Activated CD8-positive, alpha-beta memory T cell treated with anti-CD3 and anti-CD28 coated beads, Interleukin-2, amount 10 ng/mL, durations not matched to agents 7 days and 5 days (primary cell): ENCODE measurements at regions not wholly inside any gene's neighbourhood (a gene's known extent, or its start where the extent isn't known, plus 50 kb on each side); places are given as distances from the start of the nearest gene placed in this dataset.
A peak's percentile ranks its signal among the peaks of the same experiment; 100 is the strongest.

Experiments used
- ATAC-seq: fragments of 150-1000 bp; cut with Tn5 transposase; one replicate; pipeline ENCODE4 v1.10.0; 2021; ENCODE audit warnings: moderate library complexity
- CTCF ChIA-PET: fragments of 350-600 bp; sonication (Branson Sonifier 250); formaldehyde crosslinking; loops from one replicate; lab custom pipeline; 2021; ENCODE audit warnings: antibody characterized with exemption; lab: Charles Lee
- DNase-seq: peaks from one replicate; pipeline ENCODE4 v3.0.0-alpha.2; 2020
- H3K27ac Mint-ChIP-seq: one replicate; pipeline ENCODE4 v1.8.0; 2021; ENCODE audit warnings: mild to moderate bottlenecking, mixed read lengths
- H3K27me3 Mint-ChIP-seq: one replicate; pipeline ENCODE4 v1.8.0; 2021; ENCODE audit warnings: mixed read lengths
- H3K36me3 Mint-ChIP-seq: one replicate; pipeline ENCODE4 v1.8.0; 2021; ENCODE audit warnings: mild to moderate bottlenecking, mixed read lengths
- H3K4me1 Mint-ChIP-seq: one replicate; pipeline ENCODE4 v1.8.0; 2021; ENCODE audit warnings: mixed read lengths
- H3K4me3 Mint-ChIP-seq: one replicate; pipeline ENCODE4 v1.8.0; 2021; ENCODE audit warnings: mild to moderate bottlenecking, moderate library complexity, mixed read lengths
- H3K9me3 Mint-ChIP-seq: one replicate; pipeline ENCODE4 v1.8.0; 2022; ENCODE audit warnings: low read depth, mixed read lengths

DNA sequence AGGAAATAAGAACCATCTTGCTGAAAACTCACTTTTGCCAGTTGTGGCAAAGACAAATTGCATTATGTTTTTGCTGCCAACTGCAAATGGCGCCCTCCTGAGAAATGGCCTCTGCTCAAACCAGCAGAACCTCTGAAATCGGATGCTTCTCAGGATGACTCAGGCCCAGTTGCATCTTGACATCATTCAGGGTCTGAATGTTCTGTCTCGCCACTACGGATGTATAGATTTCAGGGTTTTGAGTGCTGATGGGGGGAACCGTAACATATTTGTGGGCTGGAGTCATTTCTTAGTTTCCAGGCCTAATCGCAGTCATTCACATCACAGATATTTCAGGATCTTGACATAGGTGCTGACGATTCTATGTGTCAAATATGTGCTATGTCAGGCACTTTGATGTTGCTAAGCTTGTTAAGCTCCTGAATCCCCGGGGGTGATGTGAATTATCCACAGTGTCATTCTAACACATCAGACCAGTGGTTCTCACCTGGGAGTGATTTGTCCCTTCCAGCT, 207.1 kb downstream of the NFATC2 start:
- ATAC-seq: peak; percentile 92
- Mint-ChIP-seq H3K27ac (peak overlapping the region; percentile 74), H3K4me1 (peaks cover 41% of the 10 kb centered on the region), H3K9me3 (no peaks in the 10 kb centered on the region), H3K36me3 (no peaks in the 10 kb centered on the region), H3K4me3 (no peak overlapping the region), H3K27me3 (peaks cover 3% of the 10 kb centered on the region)
- CTCF ChIA-PET: interaction anchor here (0.7 to 0.8 kb wide), 2 partner anchors 9 to 260 kb away, joined by 3 read pairs; no protein-coding TSS in a partner anchor
- peak; percentile 82 for DNase-seq

DNA sequence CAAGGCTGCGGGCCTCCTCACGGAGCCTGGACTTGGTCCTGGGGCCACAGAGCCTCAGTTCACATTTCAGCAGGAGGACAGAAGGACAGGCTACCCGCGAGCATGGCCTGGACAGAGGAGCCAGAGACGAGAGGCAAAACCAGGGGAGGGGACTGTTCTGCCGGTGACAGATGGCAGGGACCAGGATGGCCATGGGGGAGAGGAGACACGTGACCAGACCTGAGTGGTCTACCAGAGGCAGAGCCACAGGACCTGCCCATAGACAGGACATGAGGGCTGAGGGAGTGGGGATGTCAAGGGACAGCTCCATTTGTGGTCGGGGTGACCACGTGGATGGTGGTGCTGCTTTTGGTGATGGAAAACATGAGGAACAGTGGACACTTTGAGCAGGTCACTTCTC, 207.9 kb downstream of the NFATC2 start:
- no peaks in the 10 kb centered on the region for H3K9me3 Mint-ChIP-seq
- H3K4me1 Mint-ChIP-seq: peaks cover 41% of the 10 kb centered on the region
- H3K36me3 Mint-ChIP-seq: no peaks in the 10 kb centered on the region
- CTCF ChIA-PET: no interaction called here
- H3K27ac Mint-ChIP-seq: peak overlapping the region; percentile 34
- no peak overlapping the region for H3K4me3 Mint-ChIP-seq
- DNase-seq (no peak), ATAC-seq (no peak)
- peaks cover 3% of the 10 kb centered on the region for H3K27me3 Mint-ChIP-seq

DNA sequence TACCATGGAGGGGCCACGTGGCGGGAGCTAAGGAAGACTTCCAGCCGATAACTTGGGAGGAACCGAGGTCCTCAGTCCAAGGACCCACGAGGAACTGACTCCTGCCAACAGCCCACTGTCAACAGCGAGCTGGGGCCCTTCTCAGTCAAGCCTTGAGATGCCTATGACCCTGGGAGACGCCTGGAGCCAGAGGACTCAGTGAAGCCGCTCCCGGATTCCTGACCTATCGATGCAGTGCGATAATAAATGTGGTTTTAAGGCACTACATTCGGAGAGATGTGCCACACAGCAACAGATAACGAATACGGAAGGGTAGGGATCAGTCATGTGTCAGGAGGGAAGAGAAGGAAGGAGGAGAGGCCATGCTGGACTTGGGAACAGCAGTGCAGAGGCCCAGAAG, 208.5 kb downstream of the NFATC2 start:
- ATAC-seq: no peak
- Mint-ChIP-seq H3K27ac (no peak overlapping the region), H3K4me3 (no peak overlapping the region), H3K9me3 (no peaks in the 10 kb centered on the region), H3K27me3 (peaks cover 8% of the 10 kb centered on the region), H3K4me1 (peaks cover 37% of the 10 kb centered on the region), H3K36me3 (no peaks in the 10 kb centered on the region)
- DNase-seq: no peak
- CTCF ChIA-PET: no interaction called here

DNA sequence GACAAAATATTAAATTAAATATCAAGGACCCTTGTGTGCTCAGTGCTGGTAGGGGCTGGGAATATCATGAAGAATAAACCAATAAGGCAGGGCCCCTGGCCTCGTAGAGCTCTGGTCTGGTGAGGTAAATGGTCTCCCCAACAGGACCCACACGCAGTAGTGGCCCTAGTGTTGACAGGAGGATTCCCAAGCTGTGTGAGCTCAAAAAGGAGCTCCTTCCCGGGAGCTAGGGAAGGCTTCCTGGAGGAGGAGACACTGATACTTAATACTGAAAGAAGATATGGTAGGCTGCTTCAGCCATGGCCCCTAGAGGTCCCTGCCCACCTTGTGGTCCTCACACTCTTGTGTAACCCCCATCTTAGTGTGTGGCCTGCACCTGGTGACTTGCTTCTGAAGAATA, 209.1 kb downstream of the NFATC2 start:
- peaks cover 31% of the 10 kb centered on the region for H3K4me1 Mint-ChIP-seq
- no peak overlapping the region for H3K27ac Mint-ChIP-seq
- no peaks in the 10 kb centered on the region for H3K36me3 Mint-ChIP-seq
- peaks cover 9% of the 10 kb centered on the region for H3K27me3 Mint-ChIP-seq
- H3K4me3 Mint-ChIP-seq: no peak overlapping the region
- H3K9me3 Mint-ChIP-seq: no peaks in the 10 kb centered on the region
- DNase-seq (no peak), ATAC-seq (no peak)
- CTCF ChIA-PET: no interaction called here

DNA sequence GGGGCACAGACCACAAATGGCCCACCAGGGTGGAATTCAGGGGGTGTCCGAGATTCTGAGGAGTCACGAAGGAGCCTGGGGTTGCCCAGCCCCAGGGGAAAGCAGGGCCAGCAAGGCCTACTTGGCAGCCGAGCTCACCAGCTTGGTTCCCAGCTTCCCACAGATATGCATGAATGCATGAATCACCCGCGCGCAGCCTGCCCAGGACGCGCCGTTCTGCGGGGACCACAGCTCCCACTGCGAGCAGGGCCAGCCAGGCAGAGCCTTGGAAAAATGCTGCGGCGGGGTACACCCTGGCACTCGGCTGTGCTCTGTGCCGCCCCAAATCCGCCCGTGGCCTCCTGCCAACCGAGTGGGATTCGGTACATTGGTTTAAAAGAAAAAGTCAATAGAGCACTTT, 211.0 kb downstream of the NFATC2 start:
- no peak for ATAC-seq
- Mint-ChIP-seq H3K9me3 (no peaks in the 10 kb centered on the region), H3K36me3 (no peaks in the 10 kb centered on the region), H3K4me1 (peaks cover 22% of the 10 kb centered on the region), H3K27ac (no peak overlapping the region), H3K27me3 (peaks cover 17% of the 10 kb centered on the region), H3K4me3 (no peak overlapping the region)
- DNase-seq: no peak
- CTCF ChIA-PET: interaction anchor here (1.2 kb wide), 1 partner anchor 344 kb away, joined by 3 read pairs; no protein-coding TSS in a partner anchor

DNA sequence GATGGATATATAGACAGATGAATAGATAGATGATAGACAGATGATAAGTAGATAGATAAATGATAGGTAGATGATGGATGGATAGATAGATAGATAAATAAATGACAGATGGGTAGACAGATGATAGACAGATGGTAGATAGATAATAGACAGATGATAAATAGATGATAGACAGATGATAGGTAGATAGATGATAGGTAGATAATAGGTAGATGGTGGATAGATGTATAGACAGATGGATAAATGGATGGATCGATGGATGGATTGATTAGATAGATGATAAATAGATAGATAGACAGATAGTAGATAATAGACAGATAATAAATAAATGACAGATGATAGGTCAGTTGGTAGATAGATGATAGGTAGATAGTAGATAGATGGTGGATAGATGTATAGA, 212.7 kb downstream of the NFATC2 start:
- ATAC-seq (no peak), DNase-seq (no peak)
- CTCF ChIA-PET: no interaction called here
- H3K9me3 Mint-ChIP-seq: no peaks in the 10 kb centered on the region
- H3K27me3 Mint-ChIP-seq: peaks cover 18% of the 10 kb centered on the region
- H3K4me1 Mint-ChIP-seq: peaks cover 8% of the 10 kb centered on the region
- H3K4me3 Mint-ChIP-seq: no peak overlapping the region
- H3K36me3 Mint-ChIP-seq: no peaks in the 10 kb centered on the region
- no peak overlapping the region for H3K27ac Mint-ChIP-seq

DNA sequence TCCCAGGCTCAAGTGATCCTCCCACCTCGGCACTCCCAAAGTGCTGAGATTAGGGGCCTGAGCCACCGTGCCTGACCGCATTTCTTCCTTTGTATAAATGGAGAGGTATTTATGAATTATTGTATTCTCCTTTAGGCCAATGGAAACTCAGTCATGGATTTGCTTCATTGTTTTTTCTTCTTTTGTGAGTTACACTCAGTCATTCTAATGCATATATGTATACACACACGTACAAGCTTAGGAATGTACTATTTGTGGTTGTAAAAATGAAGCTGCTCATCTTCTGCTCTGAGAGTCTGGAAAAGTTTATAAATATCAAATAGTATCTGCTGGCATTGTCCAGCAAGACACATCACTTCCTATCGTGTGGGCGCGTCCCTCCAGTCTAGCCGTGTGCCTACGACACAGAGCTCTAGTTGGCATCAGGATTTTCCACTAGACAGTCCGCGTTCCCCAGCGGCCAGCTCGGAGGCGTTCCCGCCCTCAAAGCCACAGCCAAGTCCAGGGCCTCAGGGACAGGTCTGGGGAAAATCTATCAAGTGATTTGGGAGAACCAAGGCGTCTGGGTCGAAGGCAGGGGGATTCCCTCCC, 215.2 kb downstream of the NFATC2 start:
- CTCF ChIA-PET: interaction anchor here (0.9 to 3.1 kb wide), 6 partner anchors 11 to 340 kb away, joined by 3 to 48 read pairs (median 6); no protein-coding TSS in a partner anchor
- Mint-ChIP-seq H3K4me1 (no peaks in the 10 kb centered on the region), H3K27me3 (peaks cover 17% of the 10 kb centered on the region), H3K27ac (no peak overlapping the region), H3K36me3 (no peaks in the 10 kb centered on the region), H3K4me3 (no peak overlapping the region), H3K9me3 (no peaks in the 10 kb centered on the region)
- DNase-seq (no peak), ATAC-seq (no peak)

DNA sequence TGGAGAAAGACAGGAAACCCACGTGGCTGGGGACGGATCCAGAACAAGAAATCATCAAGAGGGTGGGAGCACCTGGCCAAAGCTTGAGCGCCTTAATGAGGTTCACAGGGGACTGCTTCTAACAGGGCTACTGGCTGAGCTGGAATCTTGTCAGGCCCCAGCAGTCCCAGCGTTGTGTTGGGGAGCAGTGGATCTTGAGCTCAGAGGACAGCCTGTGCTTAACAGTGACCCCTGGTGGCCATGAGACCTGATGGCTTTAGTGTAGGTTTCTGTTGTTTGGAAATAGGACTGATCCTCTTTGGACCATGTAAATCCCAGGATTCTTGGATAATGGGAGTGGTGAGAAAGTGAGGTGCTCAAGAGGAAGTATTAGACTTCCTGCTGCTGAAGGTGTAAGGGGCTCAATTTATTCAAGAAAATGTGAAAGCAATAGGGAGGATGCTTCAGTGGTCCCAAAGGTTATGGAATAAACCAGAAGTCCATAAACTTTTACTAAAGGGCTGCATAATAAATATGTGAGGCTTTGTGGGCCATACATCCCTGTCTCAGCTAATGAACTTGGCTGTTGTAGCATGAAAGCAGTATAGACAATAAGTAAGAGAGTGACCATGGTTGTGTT, 216.2 kb downstream of the NFATC2 start:
- no peak overlapping the region for H3K4me3 Mint-ChIP-seq
- DNase-seq: peak; percentile 69
- no peaks in the 10 kb centered on the region for H3K36me3 Mint-ChIP-seq
- CTCF ChIA-PET: interaction anchor here (0.7 to 3.1 kb wide), 23 partner anchors 9 to 531 kb away, joined by 3 to 48 read pairs (median 5); partner anchors contain the start of gene BCAS4
- no peaks in the 10 kb centered on the region for H3K9me3 Mint-ChIP-seq
- H3K4me1 Mint-ChIP-seq: no peaks in the 10 kb centered on the region
- peak; percentile 57 for ATAC-seq
- H3K27me3 Mint-ChIP-seq: peaks cover 17% of the 10 kb centered on the region
- H3K27ac Mint-ChIP-seq: no peak overlapping the region

DNA sequence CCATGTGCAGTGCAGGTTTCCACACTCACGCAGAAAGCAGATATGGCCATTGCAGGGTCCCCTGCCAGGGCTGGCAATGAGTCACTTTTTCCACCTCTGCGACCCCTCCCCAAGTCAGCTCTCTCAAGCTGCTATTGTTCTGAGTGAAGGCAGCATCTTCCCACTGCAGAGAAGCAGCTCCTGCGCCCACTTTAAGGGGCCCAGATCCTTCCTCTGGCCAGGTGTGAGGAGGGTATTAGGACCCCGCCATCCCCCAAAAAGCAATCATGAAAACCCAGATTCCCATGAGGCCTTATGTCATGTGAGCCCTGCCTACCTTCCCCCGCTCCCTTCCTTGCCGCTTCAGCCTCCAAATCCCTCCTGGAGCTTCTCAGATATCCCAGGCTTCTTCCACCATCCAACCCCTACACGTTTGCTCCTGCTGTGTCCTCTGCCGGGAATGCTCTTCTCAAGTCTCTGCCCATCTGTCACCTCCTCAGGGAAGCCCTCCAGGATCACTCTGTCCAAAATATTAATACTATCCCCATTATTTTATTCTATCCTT, 220.3 kb downstream of the NFATC2 start:
- CTCF ChIA-PET: interaction anchor here (1.2 to 2.4 kb wide), 2 partner anchors 15 to 335 kb away, joined by 3 to 7 read pairs; no protein-coding TSS in a partner anchor
- DNase-seq (no peak), ATAC-seq (no peak)
- H3K9me3 Mint-ChIP-seq: no peaks in the 10 kb centered on the region
- no peak overlapping the region for H3K4me3 Mint-ChIP-seq
- no peak overlapping the region for H3K27ac Mint-ChIP-seq
- peaks cover 2% of the 10 kb centered on the region for H3K4me1 Mint-ChIP-seq
- peaks cover 4% of the 10 kb centered on the region for H3K27me3 Mint-ChIP-seq
- H3K36me3 Mint-ChIP-seq: no peaks in the 10 kb centered on the region

DNA sequence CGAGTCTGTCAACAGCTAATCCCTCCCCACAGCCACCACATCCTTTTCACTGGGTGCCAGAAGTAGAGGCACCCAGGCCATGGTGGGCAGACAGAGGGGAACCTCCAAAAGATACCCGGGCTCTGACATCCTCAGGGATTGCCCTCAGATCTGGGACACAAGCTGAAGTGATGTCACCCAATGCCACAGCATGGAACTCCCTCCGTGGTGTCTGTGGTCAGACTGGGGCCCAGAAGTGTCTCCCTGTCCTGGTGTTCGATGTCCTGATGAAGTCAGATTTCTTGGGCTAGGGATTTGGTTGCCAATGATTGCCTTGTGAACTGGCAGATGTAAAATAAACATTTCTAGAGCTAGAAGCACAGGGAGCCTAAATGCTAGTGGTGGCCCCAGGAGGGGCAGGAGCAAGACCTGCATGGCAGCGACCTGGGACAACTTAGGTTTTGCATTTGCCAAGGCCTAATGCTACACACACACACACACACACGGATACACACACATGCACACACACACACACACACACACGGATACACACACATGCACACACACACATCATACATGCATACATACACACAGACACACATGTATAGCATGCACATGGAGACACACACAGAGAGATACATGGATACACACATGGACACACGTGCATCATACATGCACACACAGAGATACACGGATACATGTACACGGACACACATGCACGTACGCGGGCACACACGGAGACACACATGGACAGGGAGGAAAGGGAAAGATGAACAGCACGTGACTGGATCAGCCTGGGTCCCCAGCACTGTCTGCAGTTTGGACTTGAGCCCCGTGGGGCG, 221.0 kb downstream of the NFATC2 start:
- DNase-seq (no peak), ATAC-seq (no peak)
- CTCF ChIA-PET: interaction anchor here (1.2 to 2.4 kb wide), 3 partner anchors 14 to 334 kb away, joined by 3 to 7 read pairs (median 6); no protein-coding TSS in a partner anchor
- Mint-ChIP-seq H3K4me3 (no peak overlapping the region), H3K36me3 (no peaks in the 10 kb centered on the region), H3K4me1 (peaks cover 2% of the 10 kb centered on the region), H3K27ac (no peak overlapping the region), H3K9me3 (no peaks in the 10 kb centered on the region), H3K27me3 (peaks cover 4% of the 10 kb centered on the region)

DNA sequence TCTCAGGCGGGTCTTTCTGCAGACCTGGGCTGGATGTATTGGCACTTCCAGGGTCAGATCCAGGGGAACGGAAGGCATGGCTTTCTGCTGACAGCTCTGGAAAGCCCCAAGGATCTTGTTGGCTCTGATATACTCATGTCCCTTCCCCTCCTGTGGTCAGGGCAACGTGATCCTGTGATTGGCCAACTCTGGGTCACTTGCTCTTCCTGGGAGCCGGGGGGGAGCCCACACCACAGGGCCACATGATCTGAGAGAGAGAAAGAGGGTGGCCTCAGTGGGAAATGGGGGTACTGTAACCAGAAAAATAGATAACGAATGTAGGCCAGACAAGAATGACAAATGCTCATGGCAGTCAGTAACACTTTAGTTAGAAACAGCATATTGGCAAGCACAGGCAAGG, 223.0 kb downstream of the NFATC2 start:
- no peaks in the 10 kb centered on the region for H3K36me3 Mint-ChIP-seq
- H3K27me3 Mint-ChIP-seq: peaks cover 2% of the 10 kb centered on the region
- H3K27ac Mint-ChIP-seq: no peak overlapping the region
- H3K4me1 Mint-ChIP-seq: peaks cover 2% of the 10 kb centered on the region
- CTCF ChIA-PET: interaction anchor here (1.2 kb wide), 1 partner anchor 12 kb away, joined by 3 read pairs; no protein-coding TSS in a partner anchor
- no peak overlapping the region for H3K4me3 Mint-ChIP-seq
- no peak for DNase-seq
- H3K9me3 Mint-ChIP-seq: no peaks in the 10 kb centered on the region
- no peak for ATAC-seq

DNA sequence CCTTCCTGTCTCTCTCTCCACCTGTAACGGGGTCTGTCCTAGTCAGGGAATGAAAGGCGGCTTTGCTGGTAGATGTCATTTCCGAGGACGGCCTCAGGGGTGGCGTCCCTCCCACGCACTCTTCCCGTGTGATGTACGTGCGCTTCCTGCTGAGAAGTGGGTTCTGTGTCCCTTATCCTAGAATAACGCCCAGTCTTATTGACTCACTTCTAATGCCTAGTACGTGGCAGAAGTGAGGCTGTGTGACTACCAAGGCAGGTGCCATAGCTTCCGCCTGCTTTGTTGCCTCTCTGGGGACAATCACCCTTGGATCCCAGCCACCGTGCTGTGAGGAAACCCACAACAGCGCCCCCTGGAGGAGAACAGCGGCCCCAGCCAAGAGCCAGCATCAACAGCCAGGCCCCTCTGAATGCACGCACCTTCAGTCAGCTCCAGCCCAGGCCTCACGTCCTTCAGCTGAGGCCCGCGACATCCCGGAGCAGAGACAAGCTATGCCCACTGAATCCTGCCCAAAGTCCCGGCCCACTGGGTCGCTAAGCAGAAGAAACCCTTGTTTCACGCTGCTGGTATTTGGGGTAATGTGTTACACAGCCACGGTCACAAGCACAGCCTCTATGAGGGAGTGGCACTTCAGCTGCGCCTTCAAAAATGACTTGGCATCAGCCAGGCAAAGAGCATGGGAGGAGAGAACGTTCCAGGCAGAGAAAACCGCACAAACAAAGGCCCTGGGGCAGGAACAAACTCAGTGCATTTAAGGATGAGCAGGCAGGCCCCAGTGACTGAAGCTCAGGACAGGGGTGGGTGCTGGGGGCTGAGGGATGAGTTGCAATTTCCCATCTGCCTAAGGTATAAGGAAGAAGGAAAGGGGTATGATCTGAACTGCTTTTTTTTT, 224.2 kb downstream of the NFATC2 start:
- DNase-seq (peak; percentile 52), ATAC-seq (no peak)
- H3K9me3 Mint-ChIP-seq: no peaks in the 10 kb centered on the region
- CTCF ChIA-PET: interaction anchor here (1.2 to 1.6 kb wide), 3 partner anchors 11 to 337 kb away, joined by 3 to 8 read pairs (median 3); no protein-coding TSS in a partner anchor
- H3K27ac Mint-ChIP-seq: no peak overlapping the region
- H3K4me3 Mint-ChIP-seq: no peak overlapping the region
- no peaks in the 10 kb centered on the region for H3K36me3 Mint-ChIP-seq
- peaks cover 2% of the 10 kb centered on the region for H3K4me1 Mint-ChIP-seq
- peaks cover 2% of the 10 kb centered on the region for H3K27me3 Mint-ChIP-seq
